ENCODE measurements at regions not wholly inside any gene's neighbourhood (a gene's known extent, or its start where the extent isn't known, plus 50 kb on each side); places are given as distances from the start of the nearest gene placed in this dataset.

- DNase-seq (ENCODE audit: low read depth in 2 of 2): no peak
- TF ChIP-seq CTCF (IDR thresholded peaks at IDR 0.05; ENCODE audit: low read depth, low read length): no peak
- H3K4me3 ChIP-seq (replicated peaks in 1 of 2; ENCODE audit: low read depth in 2 of 2, low read length in 2 of 2): no peak overlapping the region
These were observed 111.9 kb upstream of the KIT start for GRCh38 chr4:54545663-54546424.

DNA sequence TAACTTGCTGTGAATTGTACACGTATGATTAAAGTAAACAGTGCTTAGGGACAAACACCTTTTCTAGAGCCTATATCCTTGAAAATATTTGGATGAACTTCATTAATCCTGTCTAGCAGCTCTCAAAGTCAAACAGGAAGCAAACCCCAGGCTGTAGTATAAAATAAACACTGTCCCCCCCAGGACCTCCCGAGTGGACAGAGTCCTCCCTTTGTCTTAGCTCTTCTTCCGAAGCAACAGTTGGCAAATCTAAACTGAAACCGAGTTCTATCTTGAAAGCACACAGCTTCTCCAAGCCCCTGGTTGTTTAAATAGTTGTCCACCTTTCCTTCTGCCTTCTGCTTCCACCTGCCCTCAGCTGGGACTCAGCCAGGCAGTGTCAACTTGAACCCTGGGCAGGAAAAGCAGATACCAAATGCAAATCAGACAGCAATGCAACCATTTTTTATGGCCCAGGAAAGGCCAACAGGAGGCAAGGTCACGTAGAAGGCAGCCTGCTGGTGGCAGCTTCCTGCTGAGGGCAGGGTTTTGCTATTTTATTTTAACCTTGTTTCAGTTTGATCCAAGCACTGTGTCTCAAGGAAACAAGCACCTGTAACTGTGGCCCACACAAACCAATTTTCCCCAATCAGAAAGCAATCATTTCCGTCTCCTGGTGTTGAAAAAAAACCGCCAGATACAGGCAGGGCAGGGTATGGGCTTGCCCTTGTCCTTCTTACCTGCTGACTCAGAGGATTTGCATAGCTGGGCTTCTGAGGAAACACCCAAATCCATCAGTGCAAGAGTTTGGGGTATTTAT is 110.3 kb upstream of the KIT start:
- H3K4me3 ChIP-seq (replicated peaks in 1 of 2; ENCODE audit: low read depth in 2 of 2, low read length in 2 of 2): no peak overlapping the region
- TF ChIP-seq CTCF (IDR thresholded peaks at IDR 0.05; ENCODE audit: low read depth, low read length): no peak
- DNase-seq (ENCODE audit: low read depth in 2 of 2): no peak

DNA sequence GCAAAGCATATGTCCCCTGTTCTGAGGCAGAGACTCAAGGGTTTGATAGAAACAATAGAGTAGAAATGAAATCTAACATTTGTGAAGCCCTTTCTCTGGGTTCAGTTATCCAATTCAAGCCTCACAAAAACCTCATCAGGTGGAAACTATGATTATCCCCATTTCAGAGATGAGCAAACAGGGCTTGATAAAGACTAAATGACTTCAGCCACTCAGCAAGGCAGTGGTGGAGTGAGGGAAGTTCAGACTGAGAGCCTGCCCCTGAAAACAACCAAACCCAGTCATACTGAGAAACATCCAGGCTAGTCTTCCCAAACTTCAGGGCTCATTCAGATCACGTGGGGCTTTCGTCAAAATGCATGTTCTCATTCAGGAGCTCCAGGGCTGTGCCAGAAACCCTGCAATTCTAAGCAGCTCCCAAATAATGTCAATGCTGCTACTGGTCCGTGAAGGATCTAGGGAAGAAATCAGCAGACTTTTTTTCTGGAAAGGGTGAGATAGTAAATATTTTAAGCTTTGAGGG is 109.6 kb upstream of the KIT start:
- no peak for DNase-seq (ENCODE audit: low read depth in 2 of 2)
- TF ChIP-seq CTCF (IDR thresholded peaks at IDR 0.05; ENCODE audit: low read depth, low read length): no peak
- H3K4me3 ChIP-seq (replicated peaks in 1 of 2; ENCODE audit: low read depth in 2 of 2, low read length in 2 of 2): no peak overlapping the region

GRCh38 chr4:54548831-54549460 is 108.8 kb upstream of the KIT start:
- no peak for TF ChIP-seq CTCF (IDR thresholded peaks at IDR 0.05; ENCODE audit: low read depth, low read length)
- DNase-seq (ENCODE audit: low read depth in 2 of 2): no peak
- H3K4me3 ChIP-seq (replicated peaks in 1 of 2; ENCODE audit: low read depth in 2 of 2, low read length in 2 of 2): no peak overlapping the region

DNA sequence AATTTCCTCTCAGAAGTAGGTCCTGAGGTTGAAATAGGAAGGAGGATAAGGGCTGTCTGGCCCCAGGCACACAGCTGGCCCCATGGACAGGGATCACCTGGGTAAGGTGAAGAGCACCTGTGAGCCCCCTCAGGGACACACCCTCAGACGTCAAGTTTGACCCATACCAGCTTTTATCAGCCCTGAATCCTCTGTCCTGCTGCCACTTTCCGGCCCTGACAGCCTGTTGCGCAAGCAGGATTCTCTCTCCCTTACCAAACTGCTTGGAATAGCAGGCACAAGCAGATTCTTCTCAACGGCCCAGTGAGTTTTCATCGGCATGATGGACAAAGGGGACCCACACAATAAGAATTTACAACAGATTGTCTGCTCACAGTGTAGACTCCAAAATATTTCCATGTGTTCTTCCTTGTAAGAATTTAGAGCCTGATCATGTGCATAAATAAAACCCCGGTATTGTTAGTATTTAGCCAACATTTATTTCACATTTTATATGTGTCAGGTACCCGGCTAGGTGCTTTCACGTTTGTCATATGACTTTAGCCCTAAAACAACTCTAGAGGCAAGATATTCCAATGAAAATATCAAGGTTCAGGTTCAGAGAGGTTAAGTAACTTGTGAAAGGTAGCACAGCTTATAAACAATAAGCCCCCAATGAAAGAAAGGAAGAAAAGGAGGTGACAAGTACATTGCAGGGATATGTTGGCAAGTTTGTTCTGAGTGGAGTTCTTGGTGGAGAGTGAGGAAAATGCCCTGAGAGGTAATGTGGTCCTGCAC is 107.2 kb upstream of the KIT start:
- H3K4me3 ChIP-seq (replicated peaks in 1 of 2; ENCODE audit: low read depth in 2 of 2, low read length in 2 of 2): no peak overlapping the region
- DNase-seq (ENCODE audit: low read depth in 2 of 2): peak; percentile 48 to 53
- no peak for TF ChIP-seq CTCF (IDR thresholded peaks at IDR 0.05; ENCODE audit: low read depth, low read length)

- DNase-seq (ENCODE audit: low read depth in 2 of 2): peak in 1 of 2 donors; percentile 53
- no peak overlapping the region for H3K4me3 ChIP-seq (replicated peaks in 1 of 2; ENCODE audit: low read depth in 2 of 2, low read length in 2 of 2)
- no peak for TF ChIP-seq CTCF (IDR thresholded peaks at IDR 0.05; ENCODE audit: low read depth, low read length)
These were observed 104.8 kb upstream of the KIT start for GRCh38 chr4:54553001-54553400.
